Breast epithelium (tissue), 4 donors: ENCODE measurements at regions not wholly inside any gene's neighbourhood (a gene's known extent, or its start where the extent isn't known, plus 50 kb on each side); places are given as distances from the start of the nearest gene placed in this dataset.

Source experiments
- DNase-seq, 2 donors: peaks; one replicate each; pipeline ENCODE4 v3.0.0-alpha.2; 2019; ENCODE audit warnings: low spot score in 2 of 2
- H3K27ac ChIP-seq, 2 donors: fragments of 200-600 bp; sonication (generic) in 1 of 2; one replicate each; pipeline ENCODE4 v1.5.1; 2016 to 2019; ENCODE audit warnings: mild to moderate bottlenecking in 1 of 2
- H3K27me3 ChIP-seq, 2 donors: fragments of 200-600 bp; sonication (generic) in 1 of 2; one replicate each; pipeline versions ENCODE4 v1.5.1 to v1.6.0; 2017 to 2019; ENCODE audit warnings: control low read depth in 1 of 2, mild to moderate bottlenecking in 1 of 2
- H3K36me3 ChIP-seq: fragments of 200-600 bp; one replicate; pipeline ENCODE4 v1.5.1; 2019
- H3K4me1 ChIP-seq, 2 donors: fragments of 200-600 bp; sonication (generic); one replicate each; pipeline ENCODE4 v1.5.1; 2016 to 2019; ENCODE audit warnings: control low read depth in 1 of 2
- H3K4me3 ChIP-seq, 3 donors: fragments of 200-600 bp; sonication (generic); 1 replicate in 2 of 3; 2 replicates in 1 of 3; pipeline ENCODE4 v1.5.1; 2016 to 2019; ENCODE audit warnings: mild to moderate bottlenecking in 3 of 3, moderate library complexity in 2 of 3
- H3K9me3 ChIP-seq, 2 donors: fragments of 200-600 bp; sonication (generic) in 1 of 2; one replicate each; pipeline ENCODE4 v1.5.1; 2016 to 2019; ENCODE audit warnings: control low read depth in 1 of 2
- POLR2A ChIP-seq: fragments of 450-650 bp; IDR thresholded peaks from one replicate; pipeline ENCODE4 v1.6.1; 2016; ENCODE audit warnings: antibody characterized with exemption, mild to moderate bottlenecking, moderate library complexity
- POLR2AphosphoS5 ChIP-seq, 3 donors: sonication (generic); formaldehyde crosslinking; IDR thresholded peaks; one replicate each; pipeline ENCODE4 v1.6.1; 2017; ENCODE audit warnings: antibody characterized with exemption in 3 of 3
- intact Hi-C: fragments of 100-400 bp; cut with DNase I; formaldehyde crosslinking; loops from one replicate; pipeline ENCODE4 v1.15.1; 2023; ENCODE audit warnings: low total_unique reads
- TF ChIP-seq, protein P1 (sequence below), 3 donors: fragments of 450-650 bp; IDR thresholded peaks; one replicate each; pipeline ENCODE4 v1.5.1; 2016 to 2017; ENCODE audit warnings: antibody characterized with exemption in 3 of 3, mild to moderate bottlenecking in 3 of 3, moderate library complexity in 3 of 3

DNA sequence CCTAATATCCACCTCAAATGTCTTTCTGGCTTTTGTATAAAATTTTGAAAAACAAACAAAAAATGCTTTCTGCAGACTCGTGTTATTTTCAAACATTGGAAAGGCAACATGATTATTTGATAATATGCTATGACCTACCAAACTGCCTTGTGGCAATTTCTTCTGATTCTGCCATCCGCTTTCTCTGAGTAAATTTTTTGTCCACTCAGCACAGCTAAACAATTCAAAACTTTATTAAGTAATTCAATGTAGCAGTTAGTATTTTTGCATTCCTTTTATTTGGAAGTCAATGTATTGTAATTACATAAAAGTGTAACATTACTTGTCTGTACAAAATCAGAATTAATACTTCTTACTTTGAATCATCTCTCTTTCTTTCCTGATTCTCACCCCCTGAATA lies 1206.6 kb upstream of the EYS start:
- Histone ChIP-seq H3K27ac (no peak overlapping the region), H3K36me3 (no peaks in the 10 kb centered on the region), H3K4me1 (no peaks in the 10 kb centered on the region), H3K9me3 (no peaks in the 10 kb centered on the region), H3K4me3 (no peak overlapping the region), H3K27me3 (no peaks in the 10 kb centered on the region)
- TF ChIP-seq POLR2AphosphoS5 (IDR thresholded peaks at IDR 0.05) (no peak), POLR2A (no peak)
- TF ChIP-seq, protein P1, sequence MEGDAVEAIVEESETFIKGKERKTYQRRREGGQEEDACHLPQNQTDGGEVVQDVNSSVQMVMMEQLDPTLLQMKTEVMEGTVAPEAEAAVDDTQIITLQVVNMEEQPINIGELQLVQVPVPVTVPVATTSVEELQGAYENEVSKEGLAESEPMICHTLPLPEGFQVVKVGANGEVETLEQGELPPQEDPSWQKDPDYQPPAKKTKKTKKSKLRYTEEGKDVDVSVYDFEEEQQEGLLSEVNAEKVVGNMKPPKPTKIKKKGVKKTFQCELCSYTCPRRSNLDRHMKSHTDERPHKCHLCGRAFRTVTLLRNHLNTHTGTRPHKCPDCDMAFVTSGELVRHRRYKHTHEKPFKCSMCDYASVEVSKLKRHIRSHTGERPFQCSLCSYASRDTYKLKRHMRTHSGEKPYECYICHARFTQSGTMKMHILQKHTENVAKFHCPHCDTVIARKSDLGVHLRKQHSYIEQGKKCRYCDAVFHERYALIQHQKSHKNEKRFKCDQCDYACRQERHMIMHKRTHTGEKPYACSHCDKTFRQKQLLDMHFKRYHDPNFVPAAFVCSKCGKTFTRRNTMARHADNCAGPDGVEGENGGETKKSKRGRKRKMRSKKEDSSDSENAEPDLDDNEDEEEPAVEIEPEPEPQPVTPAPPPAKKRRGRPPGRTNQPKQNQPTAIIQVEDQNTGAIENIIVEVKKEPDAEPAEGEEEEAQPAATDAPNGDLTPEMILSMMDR (IDR thresholded peaks at IDR 0.05): no peak
- intact Hi-C loops: no loop called here
- no peak for DNase-seq

DNA sequence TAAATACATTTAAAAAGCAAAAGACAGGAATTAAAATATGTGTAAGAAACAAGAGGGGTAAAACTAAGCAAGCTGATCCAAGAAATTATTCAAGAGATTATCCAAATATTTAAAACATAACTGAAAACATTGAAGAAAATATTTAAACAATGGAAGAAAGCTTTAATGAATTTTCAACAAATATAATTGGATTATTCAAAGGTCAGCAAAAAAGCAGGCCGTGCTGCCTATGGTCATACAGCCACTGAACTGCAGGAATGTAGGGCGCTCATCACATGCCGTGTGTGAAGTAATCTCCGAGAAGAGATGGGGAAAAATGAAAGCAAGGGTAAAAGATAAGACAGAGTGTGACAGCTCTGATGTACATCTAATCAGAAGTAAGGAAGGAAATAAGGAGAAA lies 1195.4 kb upstream of the EYS start:
- Histone ChIP-seq H3K9me3 (peaks cover 0 to 8% of the 10 kb centered on the region in 2 donors), H3K4me1 (no peaks in the 10 kb centered on the region), H3K27ac (no peak overlapping the region), H3K4me3 (no peak overlapping the region), H3K27me3 (no peaks in the 10 kb centered on the region), H3K36me3 (no peaks in the 10 kb centered on the region)
- intact Hi-C loops: no loop called here
- no peak for DNase-seq
- TF ChIP-seq POLR2A (no peak), POLR2AphosphoS5 (IDR thresholded peaks at IDR 0.05) (no peak)
- TF ChIP-seq, protein P1 (IDR thresholded peaks at IDR 0.05): no peak

DNA sequence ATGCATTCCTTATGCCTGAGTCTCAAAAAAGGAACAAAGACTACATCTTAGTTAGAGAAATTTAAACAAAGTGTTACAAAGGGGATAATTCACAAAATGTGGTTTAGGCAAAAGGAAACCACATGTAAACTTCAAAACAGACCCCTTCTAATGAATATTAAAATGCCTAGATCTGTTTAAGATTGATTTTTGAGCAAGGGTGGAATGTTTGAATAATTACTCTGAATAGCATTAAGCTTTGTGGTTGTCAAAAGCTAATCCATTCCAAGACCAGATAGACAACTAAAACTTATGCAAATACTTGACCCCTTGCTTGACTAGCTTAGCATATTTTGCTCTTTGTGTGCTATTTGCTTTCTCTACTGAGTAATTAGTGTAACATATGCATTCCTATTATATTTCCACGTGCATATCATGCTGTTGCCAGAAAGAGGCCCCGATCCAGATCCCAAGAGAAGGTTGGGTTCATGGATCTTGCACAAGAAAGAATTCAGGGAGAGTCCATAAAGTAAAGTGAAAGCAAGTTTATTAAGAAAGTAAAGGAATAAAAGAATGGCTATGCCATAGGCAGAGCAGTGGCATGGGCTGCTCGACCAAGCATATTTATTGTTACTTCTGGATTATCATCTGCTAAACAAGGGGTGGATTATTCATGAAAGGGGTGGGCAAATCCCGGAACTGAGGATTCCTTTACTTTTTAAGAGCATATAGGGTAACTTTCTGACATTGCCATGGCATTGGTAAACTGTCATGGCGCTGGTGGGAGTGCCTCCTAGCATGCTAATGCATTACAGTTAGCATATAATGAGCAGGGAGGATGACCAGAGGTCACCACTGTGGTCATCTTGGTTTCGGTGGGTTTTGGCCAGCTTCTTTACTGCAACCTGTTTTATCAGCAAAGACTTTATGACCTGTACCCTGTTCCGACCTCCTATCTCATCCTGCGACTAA lies 1193.4 kb upstream of the EYS start:
- H3K4me3 ChIP-seq: no peak overlapping the region
- DNase-seq: no peak
- H3K27ac ChIP-seq: no peak overlapping the region
- no peaks in the 10 kb centered on the region for H3K4me1 ChIP-seq
- no peaks in the 10 kb centered on the region for H3K36me3 ChIP-seq
- peaks cover 0 to 16% of the 10 kb centered on the region in 2 donors for H3K9me3 ChIP-seq
- TF ChIP-seq, protein P1 (IDR thresholded peaks at IDR 0.05): no peak
- TF ChIP-seq POLR2A (no peak), POLR2AphosphoS5 (IDR thresholded peaks at IDR 0.05) (no peak)
- H3K27me3 ChIP-seq: no peaks in the 10 kb centered on the region
- intact Hi-C loops: no loop called here

DNA sequence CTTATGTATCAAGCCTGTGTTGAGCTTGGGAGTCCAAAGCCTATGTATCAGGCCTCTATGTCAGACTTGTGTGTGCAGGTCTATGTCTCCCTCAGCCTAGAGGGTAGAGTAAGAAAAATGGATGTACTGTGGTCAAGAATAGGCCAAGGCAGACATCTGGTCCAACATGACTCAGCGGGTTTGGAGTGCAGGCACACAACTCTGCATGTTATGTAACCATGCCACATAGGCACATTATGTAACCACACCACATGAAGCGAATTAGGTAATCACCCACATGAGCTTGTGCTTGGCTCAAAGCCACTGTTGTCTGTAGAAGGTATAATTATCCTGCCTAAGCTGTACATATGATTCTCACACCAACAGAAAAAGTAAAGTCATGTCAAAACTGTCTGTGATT lies 1190.5 kb upstream of the EYS start:
- H3K9me3 ChIP-seq: peaks cover 0 to 16% of the 10 kb centered on the region in 2 donors
- H3K27me3 ChIP-seq: no peaks in the 10 kb centered on the region
- H3K27ac ChIP-seq: no peak overlapping the region
- H3K4me3 ChIP-seq: no peak overlapping the region
- no peak for DNase-seq
- intact Hi-C loops: no loop called here
- no peaks in the 10 kb centered on the region for H3K4me1 ChIP-seq
- TF ChIP-seq POLR2AphosphoS5 (IDR thresholded peaks at IDR 0.05) (no peak), POLR2A (no peak)
- TF ChIP-seq, protein P1 (IDR thresholded peaks at IDR 0.05): no peak
- H3K36me3 ChIP-seq: no peaks in the 10 kb centered on the region

DNA sequence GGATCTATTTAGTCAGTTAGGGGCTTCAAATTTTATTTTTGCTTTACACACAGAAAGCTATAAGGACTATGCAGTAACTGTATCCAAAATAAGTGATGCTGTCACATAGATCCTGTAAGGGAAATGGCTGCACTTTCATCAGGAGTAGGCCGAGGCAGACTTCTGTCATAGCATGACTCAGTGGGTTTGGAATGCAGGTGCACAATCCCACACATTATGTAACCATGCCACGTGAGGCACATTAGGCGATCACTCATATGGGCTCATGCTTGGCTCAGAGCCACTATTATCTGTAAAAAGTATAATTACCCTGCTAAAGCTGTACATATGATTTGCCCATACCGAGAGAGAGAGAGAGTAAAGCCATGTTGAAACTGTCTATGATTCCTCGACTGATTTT lies 1189.4 kb upstream of the EYS start:
- intact Hi-C loops: no loop called here
- TF ChIP-seq, protein P1 (IDR thresholded peaks at IDR 0.05): no peak
- no peak for TF ChIP-seq POLR2A
- TF ChIP-seq POLR2AphosphoS5 (IDR thresholded peaks at IDR 0.05): no peak

More for the DNA sequence above, 1189.4 kb upstream of the EYS start:
- Histone ChIP-seq H3K4me3 (no peak overlapping the region), H3K4me1 (no peaks in the 10 kb centered on the region), H3K36me3 (no peaks in the 10 kb centered on the region), H3K27me3 (no peaks in the 10 kb centered on the region), H3K27ac (no peak overlapping the region), H3K9me3 (peaks cover 0 to 16% of the 10 kb centered on the region in 2 donors)
- no peak for DNase-seq
